ENCODE measurements at regions not wholly inside any gene's neighbourhood (a gene's known extent, or its start where the extent isn't known, plus 50 kb on each side); places are given as distances from the start of the nearest gene placed in this dataset.
"Not testable (repeated sequence)": the region's sequence is repeated elsewhere in the genome, so short reads cannot be mapped to it uniquely, and the experiment has no call there.

DNA sequence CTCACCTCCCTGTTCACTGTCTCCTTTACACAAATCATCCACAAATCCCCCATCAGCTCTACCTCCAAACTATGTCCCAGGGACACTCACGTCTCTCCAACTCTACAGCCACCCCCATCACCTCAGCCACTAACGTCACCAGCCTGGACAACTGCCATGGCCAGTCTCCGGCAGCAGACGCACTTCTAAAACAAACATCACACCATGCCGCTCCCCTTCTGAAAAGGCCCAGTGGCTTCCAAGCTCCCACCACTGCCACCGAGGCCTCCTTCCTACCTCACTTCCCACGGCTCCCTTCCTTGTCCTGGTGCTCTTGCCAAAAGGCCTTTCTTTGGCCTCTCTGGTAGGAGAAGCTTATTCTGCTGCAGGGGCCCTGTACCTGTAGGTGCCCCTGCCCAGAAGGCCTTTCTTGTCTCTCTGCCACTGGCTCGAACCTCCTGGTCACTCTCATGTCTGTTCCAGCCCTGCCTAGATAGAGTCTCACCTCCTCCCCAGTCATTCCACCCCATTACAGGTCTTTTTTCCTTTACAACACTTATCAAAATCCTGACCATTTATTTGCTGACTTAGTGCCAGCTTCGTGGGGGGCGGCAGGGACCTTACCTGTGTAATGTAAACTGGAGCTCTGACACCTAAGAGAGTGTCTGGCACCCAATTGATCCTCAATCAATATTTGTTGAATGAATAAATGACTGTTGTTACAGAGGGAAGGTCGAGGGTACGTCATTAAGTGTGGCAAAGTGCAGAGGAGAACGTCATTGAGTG lies 304.2 kb downstream of the GOLGA6L6 start:
- H3K4me1 ChIP-seq (ENCODE audit: insufficient read depth, low read length); H3K4me2 ChIP-seq (ENCODE audit: low read length); H3F3A ChIP-seq (ENCODE audit: low read length, unreplicated experiment); H3K27me3 ChIP-seq (ENCODE audit: low read length); CTCF ChIA-PET; ATAC-seq; H2AFZ ChIP-seq (ENCODE audit: low read length); intact Hi-C loops (cut with micrococcal nuclease); H3K79me2 ChIP-seq (ENCODE audit: low read length); H4K20me1 ChIP-seq (ENCODE audit: low read length); DNase-seq; H3K27ac ChIP-seq (ENCODE audit: low read length); H3K4me3 ChIP-seq (ENCODE audit: low read length); BruUV-seq (replicated peaks); H3K9ac ChIP-seq (ENCODE audit: low read length); H3K9me2 ChIP-seq (replicated peaks; ENCODE audit: low read length); POLR2A ChIA-PET (ENCODE audit: unreplicated experiment); H3K36me3 ChIP-seq (ENCODE audit: low read depth, low read length): not testable (repeated sequence)
- peaks cover 17% of the 10 kb centered on the region for H3K9me3 ChIP-seq (ENCODE audit: low read length)

DNA sequence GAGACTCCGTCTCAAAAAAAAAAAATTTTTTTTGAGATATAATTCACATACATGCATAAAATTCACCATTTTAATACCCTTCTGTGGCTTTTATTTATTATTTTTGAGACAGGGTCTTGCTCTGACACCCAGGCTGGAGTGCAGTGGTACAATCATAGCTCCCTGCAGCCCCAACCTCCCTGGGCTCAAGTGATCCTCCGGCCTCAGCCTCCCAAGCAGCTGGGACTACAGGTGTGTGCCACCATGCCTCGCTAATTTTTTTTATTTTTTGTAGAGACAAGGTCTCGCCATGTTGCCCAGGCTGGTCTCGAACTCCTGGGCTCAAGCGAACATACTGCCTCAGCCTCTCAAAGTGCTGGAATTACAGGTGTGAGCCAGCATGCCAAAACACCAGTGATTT lies 305.9 kb downstream of the GOLGA6L6 start:
- H2AFZ ChIP-seq (ENCODE audit: low read length); BruUV-seq (replicated peaks); H3K27me3 ChIP-seq (ENCODE audit: low read length); H3K9me2 ChIP-seq (replicated peaks; ENCODE audit: low read length); H3K9ac ChIP-seq (ENCODE audit: low read length); CTCF ChIA-PET; H4K20me1 ChIP-seq (ENCODE audit: low read length); H3K4me3 ChIP-seq (ENCODE audit: low read length); ATAC-seq; H3K4me1 ChIP-seq (ENCODE audit: insufficient read depth, low read length); H3K4me2 ChIP-seq (ENCODE audit: low read length); H3K36me3 ChIP-seq (ENCODE audit: low read depth, low read length); intact Hi-C loops (cut with micrococcal nuclease); POLR2A ChIA-PET (ENCODE audit: unreplicated experiment); H3K27ac ChIP-seq (ENCODE audit: low read length); H3F3A ChIP-seq (ENCODE audit: low read length, unreplicated experiment); H3K79me2 ChIP-seq (ENCODE audit: low read length); DNase-seq: not testable (repeated sequence)
- H3K9me3 ChIP-seq (ENCODE audit: low read length) = peaks cover 17% of the 10 kb centered on the region

DNA sequence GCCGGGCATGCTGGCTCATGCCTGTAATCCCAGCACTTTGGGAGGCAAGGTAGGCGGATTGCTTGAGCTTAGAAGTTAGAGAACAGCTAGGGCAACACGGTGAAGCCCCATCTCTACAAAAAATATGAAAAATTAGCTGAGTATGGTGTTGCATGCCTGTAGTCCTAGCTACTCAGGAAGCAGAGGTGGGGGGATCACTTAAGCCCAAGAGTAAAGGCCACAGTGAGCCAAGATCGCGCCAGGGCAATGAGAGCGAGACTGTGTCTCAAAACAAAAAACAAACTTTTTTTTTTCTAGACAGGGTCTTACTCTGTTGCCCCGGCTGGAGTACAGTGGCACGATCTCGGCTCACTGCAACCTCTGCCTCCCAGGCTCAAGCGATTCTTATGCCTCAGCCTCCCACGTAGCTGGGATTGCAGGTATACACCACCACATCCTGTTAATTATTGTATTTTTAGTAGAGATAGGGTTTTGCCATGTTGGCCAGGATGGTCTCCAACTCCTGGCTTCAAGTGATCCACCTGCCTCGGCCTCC lies 307.5 kb downstream of the GOLGA6L6 start:
- H3K36me3 ChIP-seq (ENCODE audit: low read depth, low read length); intact Hi-C loops (cut with micrococcal nuclease); H2AFZ ChIP-seq (ENCODE audit: low read length); POLR2A ChIA-PET (ENCODE audit: unreplicated experiment); CTCF ChIA-PET; H3K79me2 ChIP-seq (ENCODE audit: low read length); H3K27ac ChIP-seq (ENCODE audit: low read length); BruUV-seq (replicated peaks); H3K27me3 ChIP-seq (ENCODE audit: low read length); H3K9me2 ChIP-seq (replicated peaks; ENCODE audit: low read length); H4K20me1 ChIP-seq (ENCODE audit: low read length); H3K4me2 ChIP-seq (ENCODE audit: low read length); H3K9me3 ChIP-seq (ENCODE audit: low read length); H3K9ac ChIP-seq (ENCODE audit: low read length); H3F3A ChIP-seq (ENCODE audit: low read length, unreplicated experiment); H3K4me1 ChIP-seq (ENCODE audit: insufficient read depth, low read length); ATAC-seq; H3K4me3 ChIP-seq (ENCODE audit: low read length); DNase-seq: not testable (repeated sequence)

DNA sequence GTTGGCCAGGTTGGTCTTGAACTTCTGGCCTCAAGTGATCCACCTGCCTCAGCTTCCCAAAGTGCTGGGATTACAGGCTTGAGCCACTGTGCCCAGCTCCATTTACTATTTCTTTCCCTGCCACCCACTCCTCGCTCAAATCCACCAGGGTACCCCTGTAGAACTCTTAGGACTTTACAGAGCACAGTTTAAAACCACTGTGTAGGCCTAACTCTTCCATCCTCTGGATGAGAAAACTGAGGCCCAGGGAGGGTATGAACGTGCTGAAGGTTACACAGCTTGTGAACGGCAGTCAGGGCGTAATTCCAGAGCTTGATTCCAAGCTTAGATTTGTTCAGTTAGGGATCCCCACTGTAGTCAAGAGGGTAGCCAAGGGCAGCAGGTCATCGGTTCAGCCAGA lies 309.1 kb downstream of the GOLGA6L6 start:
- H3K4me1 ChIP-seq (ENCODE audit: insufficient read depth, low read length); H3K27ac ChIP-seq (ENCODE audit: low read length); H3K27me3 ChIP-seq (ENCODE audit: low read length); H3K4me2 ChIP-seq (ENCODE audit: low read length); H3K9ac ChIP-seq (ENCODE audit: low read length); H3K9me3 ChIP-seq (ENCODE audit: low read length); H3K9me2 ChIP-seq (replicated peaks; ENCODE audit: low read length); POLR2A ChIA-PET (ENCODE audit: unreplicated experiment); H4K20me1 ChIP-seq (ENCODE audit: low read length); CTCF ChIA-PET; H3K4me3 ChIP-seq (ENCODE audit: low read length); intact Hi-C loops (cut with micrococcal nuclease); H3F3A ChIP-seq (ENCODE audit: low read length, unreplicated experiment); BruUV-seq (replicated peaks); H2AFZ ChIP-seq (ENCODE audit: low read length); ATAC-seq; H3K79me2 ChIP-seq (ENCODE audit: low read length); DNase-seq; H3K36me3 ChIP-seq (ENCODE audit: low read depth, low read length): not testable (repeated sequence)

DNA sequence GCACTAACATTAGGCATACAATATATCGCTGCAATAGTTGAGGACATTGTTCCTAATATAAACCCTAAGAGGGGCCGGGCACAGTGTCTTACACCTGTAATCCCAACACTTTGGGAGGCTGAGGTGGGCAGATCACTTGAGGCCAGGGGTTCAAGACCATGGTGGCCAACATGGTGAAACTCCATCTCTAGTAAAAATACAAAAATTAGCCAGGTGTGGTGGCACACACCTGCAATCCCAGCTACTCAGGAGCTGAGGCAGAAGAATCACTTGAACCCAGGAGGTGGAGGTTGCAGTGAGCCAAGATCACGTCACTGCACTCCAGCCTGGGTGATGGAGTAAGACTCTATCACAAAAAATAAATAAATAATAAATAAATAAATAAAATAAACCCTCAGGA lies 310.9 kb downstream of the GOLGA6L6 start:
- H3K4me2 ChIP-seq (ENCODE audit: low read length); CTCF ChIA-PET: not testable (repeated sequence)

DNA sequence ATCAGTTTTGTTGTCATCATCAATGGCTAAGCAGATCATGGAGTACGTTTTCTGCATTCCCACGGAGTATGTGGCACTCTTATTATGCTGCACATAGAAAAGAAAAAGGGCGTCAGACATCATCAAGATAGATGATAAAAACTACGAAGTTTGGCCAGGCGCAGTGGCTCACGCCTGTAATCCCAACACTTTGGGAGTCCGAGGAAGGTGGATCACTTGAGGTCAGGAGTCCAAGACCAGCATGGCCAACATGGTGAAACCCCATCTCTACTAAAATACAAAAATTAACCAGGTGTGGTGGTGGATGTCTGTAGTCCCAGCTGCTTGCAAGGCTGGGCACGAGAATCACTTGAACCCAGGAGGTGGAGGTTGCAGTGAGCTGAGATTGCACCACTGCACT lies 312.8 kb downstream of the GOLGA6L6 start:
- ATAC-seq; H2AFZ ChIP-seq (ENCODE audit: low read length); BruUV-seq (replicated peaks); intact Hi-C loops (cut with micrococcal nuclease); POLR2A ChIA-PET (ENCODE audit: unreplicated experiment); H3F3A ChIP-seq (ENCODE audit: low read length, unreplicated experiment); H3K4me3 ChIP-seq (ENCODE audit: low read length); H3K27me3 ChIP-seq (ENCODE audit: low read length); H3K9me3 ChIP-seq (ENCODE audit: low read length); H3K36me3 ChIP-seq (ENCODE audit: low read depth, low read length); DNase-seq; H3K9me2 ChIP-seq (replicated peaks; ENCODE audit: low read length); H3K9ac ChIP-seq (ENCODE audit: low read length); H3K27ac ChIP-seq (ENCODE audit: low read length); H3K4me1 ChIP-seq (ENCODE audit: insufficient read depth, low read length); H3K79me2 ChIP-seq (ENCODE audit: low read length); H3K4me2 ChIP-seq (ENCODE audit: low read length); CTCF ChIA-PET; H4K20me1 ChIP-seq (ENCODE audit: low read length): not testable (repeated sequence)

More for the DNA sequence above, 310.9 kb downstream of the GOLGA6L6 start:
- H3K27me3 ChIP-seq (ENCODE audit: low read length); H4K20me1 ChIP-seq (ENCODE audit: low read length); H3K27ac ChIP-seq (ENCODE audit: low read length); intact Hi-C loops (cut with micrococcal nuclease); H3K9me3 ChIP-seq (ENCODE audit: low read length); H3K79me2 ChIP-seq (ENCODE audit: low read length); ATAC-seq; H3F3A ChIP-seq (ENCODE audit: low read length, unreplicated experiment); POLR2A ChIA-PET (ENCODE audit: unreplicated experiment); H3K36me3 ChIP-seq (ENCODE audit: low read depth, low read length); H3K4me1 ChIP-seq (ENCODE audit: insufficient read depth, low read length); DNase-seq; BruUV-seq (replicated peaks); H2AFZ ChIP-seq (ENCODE audit: low read length); H3K4me3 ChIP-seq (ENCODE audit: low read length); H3K9me2 ChIP-seq (replicated peaks; ENCODE audit: low read length); H3K9ac ChIP-seq (ENCODE audit: low read length): not testable (repeated sequence)
